ENCODE measurements at regions not wholly inside any gene's neighbourhood (a gene's known extent, or its start where the extent isn't known, plus 50 kb on each side); places are given as distances from the start of the nearest gene placed in this dataset.

DNA sequence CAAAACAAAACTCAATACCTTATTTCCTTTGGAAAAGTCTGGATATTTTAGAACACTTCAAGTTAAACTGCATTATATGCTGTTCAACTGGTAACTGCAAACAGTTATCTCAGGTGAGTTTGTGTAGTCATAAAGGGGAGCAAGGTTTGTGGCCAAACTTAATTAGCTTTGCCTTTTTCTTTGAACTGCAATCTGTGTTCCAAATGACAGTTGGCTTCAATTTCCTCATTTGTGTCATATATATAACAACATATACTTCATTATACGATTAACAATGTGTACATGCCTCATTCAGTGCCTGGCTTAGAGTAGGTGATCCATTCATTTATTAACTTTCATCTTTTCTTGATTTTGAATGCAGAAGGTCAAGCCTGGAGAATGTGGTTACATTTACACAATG is 55.8 kb downstream of the KCNE4 start:
- Histone ChIP-seq H3K4me3 (ENCODE audit: low read length) (no peak overlapping the region), H3K27ac (ENCODE audit: low read length) (no peak overlapping the region), H3K27me3 (ENCODE audit: control insufficient read depth, insufficient read depth, low read length) (no peaks in the 10 kb centered on the region), H3K4me1 (ENCODE audit: control insufficient read depth, insufficient read depth, low read length) (no peaks in the 10 kb centered on the region), H3K36me3 (ENCODE audit: control insufficient read depth, insufficient read depth, low read length) (no peaks in the 10 kb centered on the region), H3K9me3 (ENCODE audit: control insufficient read depth, insufficient read depth, low read length) (no peaks in the 10 kb centered on the region)
- intact Hi-C loops (cut with micrococcal nuclease) = loop anchor here (2.0 kb wide), 1 partner anchor 63 kb away; no protein-coding TSS in a partner anchor
- no peaks in the 10 kb centered on the region for H3K36me3 Mint-ChIP-seq
- no peaks in the 10 kb centered on the region for H3K4me1 Mint-ChIP-seq
- 100% methylated on average over 1 of the region's 1 CpG for WGBS (ENCODE audit: insufficient coverage)
- peaks cover 0 to 2% of the 10 kb centered on the region in 2 donors for H3K9me3 Mint-ChIP-seq
- no peak for ATAC-seq
- TF ChIP-seq, protein P1, sequence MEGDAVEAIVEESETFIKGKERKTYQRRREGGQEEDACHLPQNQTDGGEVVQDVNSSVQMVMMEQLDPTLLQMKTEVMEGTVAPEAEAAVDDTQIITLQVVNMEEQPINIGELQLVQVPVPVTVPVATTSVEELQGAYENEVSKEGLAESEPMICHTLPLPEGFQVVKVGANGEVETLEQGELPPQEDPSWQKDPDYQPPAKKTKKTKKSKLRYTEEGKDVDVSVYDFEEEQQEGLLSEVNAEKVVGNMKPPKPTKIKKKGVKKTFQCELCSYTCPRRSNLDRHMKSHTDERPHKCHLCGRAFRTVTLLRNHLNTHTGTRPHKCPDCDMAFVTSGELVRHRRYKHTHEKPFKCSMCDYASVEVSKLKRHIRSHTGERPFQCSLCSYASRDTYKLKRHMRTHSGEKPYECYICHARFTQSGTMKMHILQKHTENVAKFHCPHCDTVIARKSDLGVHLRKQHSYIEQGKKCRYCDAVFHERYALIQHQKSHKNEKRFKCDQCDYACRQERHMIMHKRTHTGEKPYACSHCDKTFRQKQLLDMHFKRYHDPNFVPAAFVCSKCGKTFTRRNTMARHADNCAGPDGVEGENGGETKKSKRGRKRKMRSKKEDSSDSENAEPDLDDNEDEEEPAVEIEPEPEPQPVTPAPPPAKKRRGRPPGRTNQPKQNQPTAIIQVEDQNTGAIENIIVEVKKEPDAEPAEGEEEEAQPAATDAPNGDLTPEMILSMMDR (IDR thresholded peaks at IDR 0.05) = no peak
- H3K27ac Mint-ChIP-seq = no peak overlapping the region
- no peaks in the 10 kb centered on the region for H3K27me3 Mint-ChIP-seq (ENCODE audit: low read depth in 2 of 2)
- no peak overlapping the region for H3K4me3 Mint-ChIP-seq
- no peak for DNase-seq

DNA sequence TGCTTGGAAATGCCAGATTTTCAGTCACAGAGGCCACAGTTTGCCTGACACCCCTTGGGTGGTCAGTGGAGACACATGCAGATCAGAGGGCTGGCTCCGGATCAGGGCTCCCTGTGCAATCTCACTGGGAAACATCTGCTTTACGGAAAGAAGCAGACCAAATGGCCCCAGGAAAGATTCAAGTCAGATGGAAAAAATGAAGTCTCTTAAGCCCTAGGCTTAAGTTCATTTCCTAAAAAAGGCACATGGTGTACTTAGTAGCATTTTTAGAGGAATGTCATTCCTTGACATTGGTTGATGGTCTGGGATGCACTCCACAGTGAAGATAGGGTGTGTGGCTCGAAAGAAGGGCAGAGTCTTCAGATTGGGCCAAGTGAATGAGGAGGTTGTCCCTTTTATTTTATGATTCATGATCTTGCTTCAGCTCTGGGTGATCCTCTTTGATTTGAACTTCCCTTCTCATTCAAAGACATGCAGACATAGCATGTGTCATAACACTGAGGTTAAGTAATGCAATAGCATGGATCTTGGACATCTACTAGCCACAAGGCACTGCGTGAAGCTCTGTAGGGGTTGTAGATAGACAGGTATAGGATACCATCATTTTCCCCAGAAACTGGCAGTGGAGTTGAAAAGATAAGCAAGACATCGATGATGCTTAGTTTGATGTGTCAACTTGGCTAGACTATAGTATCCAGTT is 56.5 kb downstream of the KCNE4 start:
- no peak overlapping the region for H3K27ac Mint-ChIP-seq
- H3K27me3 ChIP-seq (ENCODE audit: control insufficient read depth, insufficient read depth, low read length) = no peaks in the 10 kb centered on the region
- WGBS (ENCODE audit: insufficient coverage) = 46% methylated on average over 5 of the region's 5 CpGs
- no peak for ATAC-seq
- H3K27ac ChIP-seq (ENCODE audit: low read length) = no peak overlapping the region
- no peak for DNase-seq
- H3K36me3 Mint-ChIP-seq = no peaks in the 10 kb centered on the region
- no peak overlapping the region for H3K4me3 ChIP-seq (ENCODE audit: low read length)
- no peaks in the 10 kb centered on the region for H3K4me1 Mint-ChIP-seq
- H3K9me3 ChIP-seq (ENCODE audit: control insufficient read depth, insufficient read depth, low read length) = no peaks in the 10 kb centered on the region
- no peaks in the 10 kb centered on the region for H3K4me1 ChIP-seq (ENCODE audit: control insufficient read depth, insufficient read depth, low read length)
- intact Hi-C loops (cut with micrococcal nuclease) = loop anchor here (2.0 kb wide), 1 partner anchor 64 kb away; no protein-coding TSS in a partner anchor
- TF ChIP-seq, protein P1 (IDR thresholded peaks at IDR 0.05) = no peak
- no peaks in the 10 kb centered on the region for H3K27me3 Mint-ChIP-seq (ENCODE audit: low read depth in 2 of 2)
- H3K9me3 Mint-ChIP-seq = peaks cover 0 to 2% of the 10 kb centered on the region in 2 donors
- no peak overlapping the region for H3K4me3 Mint-ChIP-seq
- no peaks in the 10 kb centered on the region for H3K36me3 ChIP-seq (ENCODE audit: control insufficient read depth, insufficient read depth, low read length)

DNA sequence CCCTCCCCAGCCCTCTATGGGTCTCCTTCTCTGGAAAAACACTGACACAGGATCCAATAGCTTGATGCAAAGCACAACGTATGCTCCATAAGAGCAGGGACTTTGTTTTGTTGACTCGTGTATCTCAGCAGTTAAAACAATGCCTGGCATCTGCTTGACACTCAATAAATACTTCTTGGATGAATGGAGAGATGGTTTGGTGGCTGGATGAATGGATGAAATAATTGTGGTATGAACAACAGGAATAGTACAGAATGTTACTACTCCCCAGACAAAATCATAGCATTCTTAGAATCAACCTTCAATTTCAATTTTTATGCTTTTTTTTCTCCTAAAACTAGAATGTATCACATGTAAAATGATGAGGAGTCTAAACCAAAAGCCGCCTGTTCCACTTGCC is 57.4 kb downstream of the KCNE4 start:
- Histone ChIP-seq H3K9me3 (ENCODE audit: control insufficient read depth, insufficient read depth, low read length) (no peaks in the 10 kb centered on the region), H3K27ac (ENCODE audit: low read length) (no peak overlapping the region), H3K4me3 (ENCODE audit: low read length) (no peak overlapping the region), H3K36me3 (ENCODE audit: control insufficient read depth, insufficient read depth, low read length) (no peaks in the 10 kb centered on the region), H3K27me3 (ENCODE audit: control insufficient read depth, insufficient read depth, low read length) (no peaks in the 10 kb centered on the region), H3K4me1 (ENCODE audit: control insufficient read depth, insufficient read depth, low read length) (no peaks in the 10 kb centered on the region)
- peaks cover 0 to 2% of the 10 kb centered on the region in 2 donors for H3K9me3 Mint-ChIP-seq
- TF ChIP-seq, protein P1 (IDR thresholded peaks at IDR 0.05) = no peak
- H3K4me3 Mint-ChIP-seq = no peak overlapping the region
- no peaks in the 10 kb centered on the region for H3K4me1 Mint-ChIP-seq
- no peaks in the 10 kb centered on the region for H3K36me3 Mint-ChIP-seq
- intact Hi-C loops (cut with micrococcal nuclease) = loop anchor here (2.0 kb wide), 1 partner anchor 65 kb away; no protein-coding TSS in a partner anchor
- 42% methylated on average over 3 of the region's 3 CpGs for WGBS (ENCODE audit: insufficient coverage)
- DNase-seq = no peak
- H3K27me3 Mint-ChIP-seq (ENCODE audit: low read depth in 2 of 2) = no peaks in the 10 kb centered on the region
- H3K27ac Mint-ChIP-seq = no peak overlapping the region
- ATAC-seq = no peak

DNA sequence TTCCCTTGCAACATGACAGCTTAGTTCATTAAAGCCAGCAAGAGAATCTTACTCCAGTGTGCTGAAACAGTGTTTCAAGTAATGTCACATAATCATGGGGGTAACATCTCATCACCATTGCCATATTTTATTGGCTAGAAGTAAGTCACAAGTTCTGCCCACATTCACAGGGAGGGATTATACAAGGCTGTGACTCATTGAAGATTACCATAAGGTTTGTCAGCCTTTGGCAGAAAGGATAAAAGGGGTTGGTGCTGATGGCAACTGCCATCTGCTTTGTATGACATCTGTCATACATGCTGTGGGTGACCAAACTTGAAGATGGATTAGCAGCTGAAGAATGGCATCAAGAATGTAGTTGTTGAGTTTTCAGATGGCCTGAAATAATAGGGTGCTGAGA is 61.2 kb downstream of the KCNE4 start:
- H3K36me3 Mint-ChIP-seq = no peaks in the 10 kb centered on the region
- H3K9me3 Mint-ChIP-seq = peaks cover 0 to 2% of the 10 kb centered on the region in 2 donors
- ATAC-seq (no peak), DNase-seq (no peak)
- no peaks in the 10 kb centered on the region for H3K27me3 Mint-ChIP-seq (ENCODE audit: low read depth in 2 of 2)
- Histone ChIP-seq H3K9me3 (ENCODE audit: control insufficient read depth, insufficient read depth, low read length) (no peaks in the 10 kb centered on the region), H3K36me3 (ENCODE audit: control insufficient read depth, insufficient read depth, low read length) (no peaks in the 10 kb centered on the region), H3K4me3 (ENCODE audit: low read length) (no peak overlapping the region), H3K27ac (ENCODE audit: low read length) (no peak overlapping the region), H3K4me1 (ENCODE audit: control insufficient read depth, insufficient read depth, low read length) (no peaks in the 10 kb centered on the region), H3K27me3 (ENCODE audit: control insufficient read depth, insufficient read depth, low read length) (no peaks in the 10 kb centered on the region)
- H3K27ac Mint-ChIP-seq = no peak overlapping the region
- no peaks in the 10 kb centered on the region for H3K4me1 Mint-ChIP-seq
- TF ChIP-seq, protein P1 (IDR thresholded peaks at IDR 0.05) = no peak
- intact Hi-C loops (cut with micrococcal nuclease) = no loop called here
- no peak overlapping the region for H3K4me3 Mint-ChIP-seq
